Activated CD8-positive, alpha-beta memory T cell treated with anti-CD3 and anti-CD28 coated beads, Interleukin-2, amount 10 ng/mL, durations not matched to agents 7 days and 5 days (primary cell): ENCODE measurements at regions not wholly inside any gene's neighbourhood (a gene's known extent, or its start where the extent isn't known, plus 50 kb on each side); places are given as distances from the start of the nearest gene placed in this dataset.

Source experiments
- ATAC-seq: fragments of 150-1000 bp; cut with Tn5 transposase; one replicate; pipeline ENCODE4 v1.10.0; 2021; ENCODE audit warnings: moderate library complexity
- CTCF ChIA-PET: fragments of 350-600 bp; sonication (Branson Sonifier 250); formaldehyde crosslinking; loops from one replicate; lab custom pipeline; 2021; ENCODE audit warnings: antibody characterized with exemption; lab: Charles Lee
- DNase-seq: peaks from one replicate; pipeline ENCODE4 v3.0.0-alpha.2; 2020
- H3K27ac Mint-ChIP-seq: one replicate; pipeline ENCODE4 v1.8.0; 2021; ENCODE audit warnings: mild to moderate bottlenecking, mixed read lengths
- H3K27me3 Mint-ChIP-seq: one replicate; pipeline ENCODE4 v1.8.0; 2021; ENCODE audit warnings: mixed read lengths
- H3K36me3 Mint-ChIP-seq: one replicate; pipeline ENCODE4 v1.8.0; 2021; ENCODE audit warnings: mild to moderate bottlenecking, mixed read lengths
- H3K4me1 Mint-ChIP-seq: one replicate; pipeline ENCODE4 v1.8.0; 2021; ENCODE audit warnings: mixed read lengths
- H3K4me3 Mint-ChIP-seq: one replicate; pipeline ENCODE4 v1.8.0; 2021; ENCODE audit warnings: mild to moderate bottlenecking, moderate library complexity, mixed read lengths
- H3K9me3 Mint-ChIP-seq: one replicate; pipeline ENCODE4 v1.8.0; 2022; ENCODE audit warnings: low read depth, mixed read lengths

GRCh38 chr15:86009727-86010126 lies 69.9 kb upstream of the AGBL1 start:
- Mint-ChIP-seq H3K27ac (no peak overlapping the region), H3K4me1 (no peaks in the 10 kb centered on the region), H3K4me3 (no peak overlapping the region), H3K27me3 (no peaks in the 10 kb centered on the region), H3K36me3 (no peaks in the 10 kb centered on the region), H3K9me3 (no peaks in the 10 kb centered on the region)
- ATAC-seq, result no peak
- DNase-seq, result no peak
- CTCF ChIA-PET, result no interaction called here

GRCh38 chr15:86010398-86010797 lies 69.3 kb upstream of the AGBL1 start:
- Mint-ChIP-seq H3K27me3 (no peaks in the 10 kb centered on the region), H3K4me3 (no peak overlapping the region), H3K4me1 (no peaks in the 10 kb centered on the region), H3K27ac (no peak overlapping the region), H3K9me3 (no peaks in the 10 kb centered on the region), H3K36me3 (no peaks in the 10 kb centered on the region)
- CTCF ChIA-PET, result no interaction called here
- DNase-seq (no peak), ATAC-seq (no peak)

- CTCF ChIA-PET, result no interaction called here
- Mint-ChIP-seq H3K4me3 (no peak overlapping the region), H3K4me1 (no peaks in the 10 kb centered on the region), H3K36me3 (no peaks in the 10 kb centered on the region), H3K9me3 (no peaks in the 10 kb centered on the region), H3K27ac (no peak overlapping the region), H3K27me3 (no peaks in the 10 kb centered on the region)
- no peak for ATAC-seq
- DNase-seq, result no peak
Observed at GRCh38 chr15:86010891-86011290, 68.8 kb upstream of the AGBL1 start.

GRCh38 chr15:86014016-86014415 lies 65.7 kb upstream of the AGBL1 start:
- Mint-ChIP-seq H3K27me3 (no peaks in the 10 kb centered on the region), H3K4me3 (no peak overlapping the region), H3K9me3 (no peaks in the 10 kb centered on the region), H3K36me3 (no peaks in the 10 kb centered on the region), H3K4me1 (no peaks in the 10 kb centered on the region), H3K27ac (no peak overlapping the region)
- DNase-seq (no peak), ATAC-seq (no peak)
- CTCF ChIA-PET, result no interaction called here

GRCh38 chr15:86016750-86017149 lies 62.9 kb upstream of the AGBL1 start:
- CTCF ChIA-PET, result no interaction called here
- ATAC-seq, result no peak
- no peak overlapping the region for H3K27ac Mint-ChIP-seq

GRCh38 chr15:86018679-86019078 lies 61.0 kb upstream of the AGBL1 start:
- no peak overlapping the region for H3K4me3 Mint-ChIP-seq
- H3K4me1 Mint-ChIP-seq, result no peaks in the 10 kb centered on the region
- no peak overlapping the region for H3K27ac Mint-ChIP-seq
- no peaks in the 10 kb centered on the region for H3K9me3 Mint-ChIP-seq
- CTCF ChIA-PET, result no interaction called here
- ATAC-seq (no peak), DNase-seq (no peak)
- no peaks in the 10 kb centered on the region for H3K27me3 Mint-ChIP-seq
- H3K36me3 Mint-ChIP-seq, result no peaks in the 10 kb centered on the region

More at GRCh38 chr15:86016750-86017149, 62.9 kb upstream of the AGBL1 start:
- Mint-ChIP-seq H3K27me3 (no peaks in the 10 kb centered on the region), H3K9me3 (no peaks in the 10 kb centered on the region), H3K36me3 (no peaks in the 10 kb centered on the region), H3K4me1 (no peaks in the 10 kb centered on the region), H3K4me3 (no peak overlapping the region)
- DNase-seq, result no peak

GRCh38 chr15:86021281-86022264 lies 58.1 kb upstream of the AGBL1 start:
- DNase-seq, result no peak
- Mint-ChIP-seq H3K27me3 (no peaks in the 10 kb centered on the region), H3K4me3 (no peak overlapping the region), H3K4me1 (no peaks in the 10 kb centered on the region), H3K27ac (no peak overlapping the region), H3K36me3 (no peaks in the 10 kb centered on the region), H3K9me3 (no peaks in the 10 kb centered on the region)
- ATAC-seq, result no peak
- CTCF ChIA-PET, result no interaction called here

GRCh38 chr15:86028961-86029360 lies 50.7 kb upstream of the AGBL1 start:
- Mint-ChIP-seq H3K4me3 (no peak overlapping the region), H3K27ac (no peak overlapping the region), H3K4me1 (no peaks in the 10 kb centered on the region), H3K27me3 (no peaks in the 10 kb centered on the region), H3K36me3 (no peaks in the 10 kb centered on the region), H3K9me3 (no peaks in the 10 kb centered on the region)
- ATAC-seq, result no peak
- CTCF ChIA-PET, result no interaction called here
- no peak for DNase-seq
